HTR-8/SVneo (cell line): ENCODE measurements at regions not wholly inside any gene's neighbourhood (a gene's known extent, or its start where the extent isn't known, plus 50 kb on each side); places are given as distances from the start of the nearest gene placed in this dataset.
A peak's percentile ranks its signal among the peaks of the same experiment; 100 is the strongest.
"Not testable (repeated sequence)": the region's sequence is repeated elsewhere in the genome, so short reads cannot be mapped to it uniquely, and the experiment has no call there.

Source experiments
- DNase-seq: peaks from one replicate; pipeline ENCODE4 v3.0.0; 2011; ENCODE audit warnings: low spot score, mixed read lengths; ENCODE audit not compliant: insufficient read length
- FAIRE-seq: peaks from 2 replicates; lab custom pipeline; 2011; peaks lifted over from hg19 to GRCh38; lab: Jason Lieb, UNC

DNA sequence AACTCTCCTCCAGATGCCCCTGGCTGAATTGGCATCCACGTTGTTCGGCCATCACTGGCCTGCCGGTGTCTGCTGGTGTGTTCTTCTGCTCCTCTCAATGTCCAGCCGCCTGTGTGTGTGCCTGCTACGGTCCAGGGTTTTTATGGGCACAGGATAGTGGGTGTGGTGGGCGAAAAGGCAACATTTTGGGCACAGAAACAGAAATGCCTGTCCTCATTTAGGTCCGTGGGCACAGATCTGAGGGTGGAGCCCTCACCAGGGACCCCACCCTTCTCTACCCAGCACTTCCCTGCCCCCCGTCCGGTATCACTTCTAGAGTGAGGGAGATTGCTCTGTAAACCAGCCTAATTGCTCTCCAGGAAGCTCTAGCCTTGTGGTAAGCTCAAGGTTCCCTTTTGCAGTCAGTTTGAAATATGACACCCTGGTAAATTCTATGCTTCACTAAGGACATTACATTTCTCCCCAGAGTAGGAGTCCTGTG lies 410.1 kb downstream of the MAT2B start:
- FAIRE-seq, result no peak
- peak; percentile 38 for DNase-seq

DNA sequence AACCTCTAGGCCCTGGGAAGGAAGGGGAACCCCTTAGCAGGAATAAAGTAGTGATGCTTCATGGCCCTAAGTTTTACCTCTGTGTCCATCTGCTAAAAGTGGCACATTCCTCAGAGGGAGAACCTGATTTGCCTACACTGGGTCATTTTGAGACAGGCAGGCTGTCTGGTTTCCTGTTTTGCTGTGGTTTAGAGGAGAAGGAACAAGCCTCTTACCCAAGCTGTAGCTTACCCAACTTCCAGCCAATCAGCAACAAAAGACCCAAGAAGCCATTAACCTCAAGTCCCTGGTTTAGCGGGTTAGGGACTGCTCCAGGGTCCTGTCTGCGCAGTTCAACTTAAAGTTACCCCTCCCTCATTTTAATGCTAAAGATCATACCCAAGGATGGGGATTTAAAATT lies 411.0 kb downstream of the MAT2B start:
- no peak for FAIRE-seq
- no peak for DNase-seq

DNA sequence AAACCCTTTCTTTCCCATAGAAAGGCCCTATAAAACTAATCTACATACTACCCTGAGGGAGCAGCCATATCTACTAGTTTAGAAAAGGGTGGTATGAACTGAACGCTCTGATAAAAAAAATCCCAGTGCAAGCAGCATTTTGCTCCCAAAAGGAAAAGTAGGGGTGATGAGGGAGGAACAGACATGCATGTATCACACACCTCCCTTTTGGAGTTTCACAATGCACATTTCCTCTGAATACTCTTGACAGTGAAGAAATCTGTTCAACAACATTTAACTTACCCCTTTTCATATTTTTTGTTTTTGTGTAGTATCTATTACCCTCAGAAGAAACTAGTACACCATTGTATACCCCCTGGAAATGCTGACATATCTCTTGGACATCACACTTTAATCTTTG lies 411.4 kb downstream of the MAT2B start:
- FAIRE-seq, result no peak
- no peak for DNase-seq

DNA sequence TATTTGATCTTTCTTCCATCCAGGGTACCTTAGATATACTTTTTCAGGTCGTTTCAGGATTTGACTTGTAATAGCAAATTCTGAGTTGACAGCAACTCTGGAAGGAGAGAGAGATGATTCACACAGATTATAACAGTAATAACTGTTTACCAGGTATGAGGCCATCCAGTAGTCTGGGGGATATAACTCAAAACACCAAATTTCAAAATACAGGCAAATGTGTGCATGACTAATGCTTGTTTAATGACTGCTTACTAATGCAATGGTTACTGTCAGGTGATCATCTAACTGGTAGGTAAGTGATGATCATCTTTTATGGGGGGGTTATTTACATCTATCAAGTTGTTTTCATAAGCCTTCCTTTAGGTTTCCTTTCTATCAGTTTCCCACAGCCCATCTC lies 412.3 kb downstream of the MAT2B start:
- FAIRE-seq, result no peak
- DNase-seq, result no peak

DNA sequence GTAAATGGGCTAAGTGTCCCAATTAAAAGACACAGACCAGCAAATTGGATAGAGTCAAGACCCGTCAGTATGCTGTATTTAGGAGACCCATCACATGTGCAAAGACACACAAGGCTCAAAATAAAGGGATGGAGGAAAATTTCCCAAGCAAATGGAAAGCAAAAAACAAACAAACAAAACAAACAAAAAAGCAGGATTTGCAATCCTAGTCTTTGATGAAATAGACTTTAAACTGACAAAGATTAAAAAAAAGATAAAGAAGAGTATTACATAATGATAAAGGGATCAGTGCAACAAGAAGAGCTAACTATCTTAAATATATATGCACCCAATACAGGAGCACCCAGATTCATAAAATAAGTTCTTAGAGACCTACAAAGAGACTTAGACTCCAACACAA lies 429.6 kb downstream of the MAT2B start:
- not testable (repeated sequence) for DNase-seq, FAIRE-seq

DNA sequence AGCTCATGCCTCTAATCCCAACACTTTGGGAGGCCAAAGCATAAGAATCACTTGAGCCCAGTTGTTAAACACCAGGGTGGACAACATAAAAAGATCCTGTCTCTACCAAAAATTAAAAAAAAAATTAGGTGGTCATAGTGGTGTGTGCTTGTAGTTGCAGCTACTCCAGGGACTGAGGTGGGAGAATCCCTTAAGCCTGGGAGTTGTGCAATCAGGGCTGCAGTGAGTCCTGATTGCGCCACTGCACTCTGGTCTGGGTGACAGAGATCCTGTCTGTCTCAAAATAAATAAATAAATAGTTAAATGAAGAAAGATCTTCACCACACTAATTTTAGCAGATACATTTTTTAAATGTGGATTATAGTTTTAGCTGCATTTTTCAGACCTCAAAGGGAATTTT lies 433.2 kb downstream of the MAT2B start:
- FAIRE-seq (no peak), DNase-seq (no peak)

DNA sequence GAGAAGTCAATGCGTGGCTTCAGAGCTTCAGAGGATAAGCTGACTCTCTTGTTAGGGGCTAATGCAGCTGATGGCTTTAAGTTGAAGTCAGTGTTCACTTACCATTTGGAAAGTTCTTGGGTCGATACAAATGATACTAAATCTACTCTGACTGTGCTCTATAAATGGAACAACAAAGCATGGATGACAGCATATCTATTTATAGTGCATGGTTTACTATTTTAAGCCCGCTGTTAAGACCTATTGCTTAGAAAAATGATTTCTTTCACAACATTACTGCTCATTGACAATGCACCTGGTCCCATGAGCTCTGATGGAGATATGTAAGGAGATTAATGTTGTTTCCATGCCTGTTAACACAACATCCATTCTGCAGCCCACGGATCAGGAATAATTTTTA lies 435.7 kb downstream of the MAT2B start:
- no peak for DNase-seq
- FAIRE-seq, result no peak

DNA sequence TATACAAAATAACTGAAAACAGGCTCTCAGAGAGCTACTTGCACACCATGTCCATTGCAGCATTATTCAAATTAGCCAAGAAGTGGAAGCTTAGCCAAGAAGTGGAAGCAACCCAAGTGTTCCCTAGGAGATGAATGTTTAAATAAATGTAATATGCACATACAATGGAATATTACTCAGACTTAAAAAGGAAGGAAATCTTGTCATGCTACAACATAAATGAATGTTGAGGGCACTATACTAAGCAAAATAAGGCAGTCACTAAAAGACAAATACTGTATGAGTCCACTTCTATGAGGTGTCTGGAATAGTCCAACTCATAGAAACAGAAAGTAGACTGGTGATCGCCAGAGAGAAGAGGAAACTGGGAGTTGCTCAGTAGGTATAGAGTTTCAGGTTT lies 438.1 kb downstream of the MAT2B start:
- FAIRE-seq (no peak), DNase-seq (no peak)

DNA sequence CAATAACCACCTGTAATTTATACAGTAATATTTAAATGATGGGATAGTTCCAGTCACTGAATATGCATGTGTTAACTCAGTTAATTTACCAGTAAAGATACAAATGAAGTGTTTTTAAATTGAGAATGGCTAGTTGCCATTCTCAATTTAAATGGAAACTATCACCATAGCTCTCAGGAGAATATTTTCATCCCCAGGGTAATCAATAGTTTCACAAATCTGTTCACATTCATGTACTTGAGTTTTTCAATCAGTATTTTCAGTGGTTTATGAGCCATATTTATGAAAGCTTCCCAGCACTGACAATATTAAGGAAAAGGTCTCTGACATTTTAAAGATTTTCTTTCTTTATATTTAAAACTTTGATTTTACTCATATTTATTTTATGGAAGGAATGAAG lies 439.3 kb downstream of the MAT2B start:
- FAIRE-seq, result no peak
- DNase-seq, result no peak

DNA sequence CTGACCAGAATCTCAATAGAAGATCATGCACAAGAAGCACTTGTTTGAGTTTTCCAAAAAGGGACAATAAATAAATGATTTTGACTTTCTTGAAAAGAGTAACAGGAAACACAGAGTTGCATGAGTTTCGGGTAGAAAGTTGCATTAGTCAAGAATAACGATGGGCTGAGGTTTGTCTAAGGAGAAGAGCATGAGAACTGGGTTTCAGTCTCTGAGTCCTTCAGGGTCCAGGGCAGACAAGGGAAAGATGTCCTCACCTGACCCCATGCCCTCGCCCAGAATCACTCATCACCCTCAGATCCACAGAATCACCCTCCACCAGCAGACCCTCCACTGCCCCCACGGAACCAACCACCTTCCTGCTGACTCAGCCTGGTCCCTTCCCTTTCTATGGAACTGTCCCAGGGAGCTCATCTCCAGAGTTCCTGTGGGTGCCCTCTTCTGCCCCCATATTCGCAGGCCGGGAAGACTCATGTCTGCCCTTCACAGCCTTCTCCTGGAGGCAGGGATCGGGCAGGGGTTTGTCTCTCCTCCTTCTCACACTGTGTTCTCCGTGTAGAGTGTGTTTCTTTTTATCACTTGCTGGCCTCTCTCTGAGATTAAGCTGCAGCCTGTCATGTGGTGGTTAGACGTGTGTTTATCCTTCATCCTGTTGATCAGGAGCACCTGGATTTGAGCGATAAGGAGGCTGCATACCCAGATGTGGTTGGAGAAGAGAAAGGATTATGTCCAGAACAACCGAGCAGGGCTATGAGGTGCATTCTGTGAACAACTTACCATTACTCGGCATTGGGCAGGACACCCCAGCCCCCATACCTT lies 442.6 kb downstream of the MAT2B start:
- DNase-seq (no peak), FAIRE-seq (peak; percentile 62)

DNA sequence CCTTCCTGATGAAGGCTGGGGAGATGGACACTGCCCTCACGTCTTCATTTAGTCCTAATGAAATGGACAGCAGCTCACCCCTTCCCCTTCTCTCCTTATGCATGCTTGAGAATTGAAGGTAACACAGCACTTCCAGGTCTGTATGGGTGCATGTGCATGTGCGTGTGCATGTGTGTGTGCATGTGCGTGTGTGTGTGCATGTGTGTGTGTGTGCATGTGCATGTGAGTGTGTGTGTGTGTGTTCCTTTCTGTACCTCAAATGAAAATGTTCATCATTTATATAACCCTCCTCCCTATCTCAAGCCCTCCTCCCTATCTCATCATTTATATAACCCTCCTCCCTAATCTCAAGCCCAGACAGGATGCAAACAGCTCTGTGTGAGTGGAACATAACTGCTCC lies 444.8 kb downstream of the MAT2B start:
- FAIRE-seq, result peak; percentile 51

DNA sequence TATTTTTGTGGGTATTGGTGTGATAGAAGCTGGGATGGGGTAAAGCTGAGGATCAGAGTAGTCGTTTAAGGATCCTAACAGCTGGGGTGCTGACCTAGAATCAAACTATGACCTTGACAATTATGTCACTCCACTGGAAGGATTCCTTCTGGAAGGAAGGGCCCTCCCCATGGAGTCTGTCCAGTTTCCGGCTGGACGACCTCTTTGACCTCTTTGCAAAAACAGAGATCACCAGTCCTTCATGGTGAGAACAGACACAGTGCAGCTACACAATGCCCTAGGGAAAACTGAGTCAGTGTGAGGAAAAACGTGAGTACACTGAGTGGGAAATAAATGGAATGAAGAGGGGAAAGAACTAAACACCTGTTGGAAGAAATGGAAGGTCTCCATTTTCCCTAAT lies 445.6 kb downstream of the MAT2B start:
- no peak for FAIRE-seq
- no peak for DNase-seq

More for the DNA sequence above, 444.8 kb downstream of the MAT2B start:
- DNase-seq, result no peak

DNA sequence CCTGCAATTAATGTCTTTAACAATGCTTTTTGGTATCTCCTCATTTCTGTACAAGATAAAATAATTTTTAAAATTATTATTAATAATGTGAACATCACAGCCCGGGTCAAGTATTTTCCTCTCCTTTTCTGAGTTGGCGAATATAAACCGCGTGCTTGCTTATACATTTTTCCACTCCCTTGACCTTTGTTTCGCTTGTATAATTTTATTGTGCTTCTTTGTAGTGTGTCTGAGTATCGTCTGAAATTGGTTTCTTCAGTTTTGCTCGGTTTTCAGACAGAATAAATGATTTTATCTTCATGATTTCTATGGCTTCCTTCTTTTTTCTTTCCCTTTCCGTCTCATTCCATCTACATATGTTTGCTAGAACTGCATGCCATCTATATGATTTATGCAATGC lies 448.5 kb downstream of the MAT2B start:
- DNase-seq (no peak), FAIRE-seq (no peak)

DNA sequence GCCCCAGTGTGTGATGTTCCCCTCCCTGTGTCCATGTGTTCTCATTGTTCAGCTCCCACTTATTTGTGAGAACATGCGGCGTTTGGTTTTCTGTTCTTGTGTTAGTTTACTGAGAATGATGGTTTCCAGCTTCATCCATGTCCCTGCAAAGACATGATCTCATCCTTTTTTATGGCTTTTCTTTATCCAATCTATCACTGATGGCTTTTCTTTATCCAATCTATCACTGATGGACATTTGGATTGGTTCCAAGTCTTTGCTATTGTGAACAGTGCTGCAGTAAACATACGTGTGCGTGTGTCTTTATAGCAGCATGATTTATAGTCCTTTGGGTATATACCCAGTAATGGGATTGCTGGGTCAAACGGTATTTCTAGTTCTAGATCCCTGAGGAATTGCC lies 455.8 kb downstream of the MAT2B start:
- FAIRE-seq, result not testable (repeated sequence)

DNA sequence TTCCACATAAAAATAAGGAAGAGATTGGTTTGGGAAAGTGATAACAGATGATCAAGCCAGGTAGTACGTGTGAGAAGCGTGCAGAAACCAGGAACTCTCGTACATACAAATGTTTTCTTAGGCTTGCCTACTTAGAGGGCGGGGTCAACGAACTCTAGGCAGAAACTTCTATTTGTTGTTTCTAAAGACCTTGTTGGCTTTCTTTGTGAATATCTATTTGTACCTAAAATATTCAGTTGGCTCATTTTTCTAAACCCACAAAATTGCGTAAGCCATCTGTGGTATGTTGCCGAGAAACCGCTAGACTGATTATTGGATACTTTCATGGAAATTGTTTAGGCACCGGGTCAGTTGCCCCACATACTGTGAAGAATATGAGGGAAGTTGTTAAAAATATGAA lies 458.5 kb downstream of the MAT2B start:
- no peak for DNase-seq
- FAIRE-seq, result no peak

More for the DNA sequence above, 455.8 kb downstream of the MAT2B start:
- not testable (repeated sequence) for DNase-seq

DNA sequence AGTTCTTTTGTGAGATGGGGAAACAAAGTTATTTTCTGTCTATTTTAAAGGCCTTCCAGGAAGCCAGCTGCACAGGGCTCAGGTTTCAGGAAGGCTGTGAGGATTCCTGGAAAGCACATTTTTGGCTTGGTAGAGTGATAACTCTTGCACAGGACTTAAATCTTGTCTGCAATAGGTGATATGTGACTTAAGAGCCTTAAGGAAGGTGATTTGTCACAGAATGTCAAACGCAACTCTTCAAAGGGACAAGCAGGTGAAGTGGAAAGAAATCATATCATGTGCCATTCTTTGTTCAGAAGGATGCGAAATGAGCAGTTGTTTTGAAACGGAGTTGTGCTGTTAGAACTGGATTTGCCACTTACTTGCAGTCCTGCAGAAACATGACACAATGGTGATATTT lies 459.3 kb downstream of the MAT2B start:
- FAIRE-seq (no peak), DNase-seq (no peak)

DNA sequence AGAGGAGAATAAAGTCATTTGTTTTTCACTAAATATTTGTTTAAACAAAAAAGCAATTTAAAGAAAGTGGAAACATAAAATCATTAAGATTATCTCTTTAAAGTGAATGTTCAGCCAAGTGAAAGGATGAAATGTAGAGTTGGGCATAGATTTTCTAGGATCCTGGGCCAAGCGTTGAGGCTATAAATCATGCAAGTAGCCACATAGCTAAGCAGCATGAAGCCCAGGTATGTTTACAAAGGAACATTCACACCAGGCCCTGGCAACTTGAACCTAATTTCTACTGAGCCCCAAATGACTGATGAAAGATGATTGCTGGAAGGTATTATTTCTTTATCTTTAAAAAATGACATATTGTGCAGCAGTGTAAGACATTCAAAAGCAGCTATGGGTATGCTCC lies 461.8 kb downstream of the MAT2B start:
- FAIRE-seq (no peak), DNase-seq (no peak)

DNA sequence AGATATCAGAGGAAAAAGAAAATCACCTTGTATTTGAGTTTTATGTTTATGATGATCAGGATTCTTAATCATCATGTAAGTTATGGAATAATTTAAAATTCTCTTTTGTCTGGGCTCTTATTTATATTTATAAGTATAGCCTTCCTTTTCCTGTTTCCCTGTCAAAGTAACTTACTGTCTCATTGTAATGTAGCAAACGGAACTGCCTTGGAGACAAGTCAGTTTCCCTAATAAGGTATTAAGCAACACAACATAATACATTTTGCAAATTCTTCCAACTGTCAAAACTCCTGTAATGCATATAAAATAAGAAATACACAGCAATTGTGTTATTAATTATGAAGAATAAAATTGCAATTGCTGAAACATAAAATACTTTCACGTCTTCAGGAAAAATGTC lies 463.2 kb downstream of the MAT2B start:
- FAIRE-seq, result no peak

DNA sequence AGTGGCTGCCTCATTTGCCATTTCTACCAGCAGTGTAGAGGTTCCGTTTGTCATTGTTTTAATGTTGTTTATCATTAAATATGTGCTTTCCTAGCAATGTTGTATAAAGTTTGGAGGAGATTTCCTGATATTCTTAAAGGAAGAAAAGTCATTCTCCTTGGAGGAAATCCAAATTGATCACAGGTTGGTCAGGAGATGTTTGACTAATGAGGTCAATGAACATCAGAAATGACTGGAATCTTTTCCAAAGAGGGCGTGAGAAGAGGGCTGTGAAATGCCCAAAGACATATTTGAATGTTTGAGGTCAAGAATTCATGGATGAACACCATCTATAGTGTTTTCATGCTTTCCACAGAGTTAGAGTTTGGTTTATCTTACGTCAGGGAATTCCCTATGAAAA lies 471.3 kb downstream of the MAT2B start:
- DNase-seq (no peak), FAIRE-seq (no peak)

More for the DNA sequence above, 463.2 kb downstream of the MAT2B start:
- no peak for DNase-seq

DNA sequence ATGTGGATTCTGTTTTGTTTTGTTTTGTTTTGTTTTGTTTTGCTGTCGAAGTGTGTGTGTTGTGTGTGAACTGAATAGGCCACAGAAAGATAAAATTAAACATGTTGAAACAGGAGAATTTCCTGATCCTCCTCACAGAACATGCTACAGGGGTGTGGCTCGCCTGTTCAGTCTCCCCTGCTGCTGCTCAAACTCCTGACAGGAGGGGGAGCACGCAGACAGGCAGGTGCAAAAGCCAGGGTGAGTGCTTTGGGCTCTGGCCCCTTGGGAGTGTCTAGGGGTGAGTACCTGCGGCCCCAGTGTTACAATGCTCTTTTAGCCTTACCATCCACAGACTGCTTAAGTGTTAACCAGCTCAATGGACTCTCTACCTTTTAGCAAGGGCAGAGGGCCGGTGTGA lies 473.5 kb downstream of the MAT2B start:
- no peak for DNase-seq
- no peak for FAIRE-seq

DNA sequence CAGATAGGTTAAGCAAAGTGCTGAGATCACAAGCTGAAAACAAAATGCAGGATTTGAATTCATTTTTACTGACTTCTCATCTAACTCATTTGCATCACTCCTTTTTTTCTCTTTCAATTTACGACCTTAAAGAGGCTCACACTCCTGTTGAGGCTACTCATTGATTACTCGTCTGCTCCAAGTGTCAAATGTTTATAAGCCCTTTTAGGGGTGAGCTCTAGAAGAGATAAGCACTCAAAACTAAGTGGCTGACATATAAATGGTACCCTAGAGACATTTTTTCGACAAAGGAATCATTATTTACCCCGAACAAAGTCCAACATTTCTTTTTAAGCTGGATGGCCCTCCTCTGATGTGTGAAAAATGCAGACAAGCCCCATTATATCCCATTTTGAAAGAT lies 483.1 kb downstream of the MAT2B start:
- no peak for FAIRE-seq
- no peak for DNase-seq

DNA sequence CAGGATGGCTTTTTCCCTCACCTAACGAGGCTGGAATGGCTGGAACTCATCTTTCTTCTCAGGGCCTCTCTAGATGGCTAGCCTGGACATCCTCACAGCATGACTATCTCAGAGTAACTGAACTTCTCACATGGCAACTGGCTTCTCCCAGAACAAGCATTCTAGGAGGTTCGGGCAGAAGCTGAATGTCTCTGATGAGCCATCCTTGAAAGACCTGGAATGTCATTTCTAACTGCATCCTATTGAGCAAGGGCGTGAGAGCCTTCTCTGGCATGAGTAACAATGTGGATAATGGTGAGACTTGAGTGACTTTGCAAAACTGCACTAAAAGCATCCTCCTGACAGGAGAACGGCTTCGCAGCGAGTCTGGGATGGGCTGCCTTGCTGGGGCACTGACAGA lies 487.7 kb downstream of the MAT2B start:
- no peak for DNase-seq
- FAIRE-seq, result no peak
